ENCODE measurements at regions not wholly inside any gene's neighbourhood (a gene's known extent, or its start where the extent isn't known, plus 50 kb on each side); places are given as distances from the start of the nearest gene placed in this dataset.
A peak's percentile ranks its signal among the peaks of the same experiment; 100 is the strongest.
"Not testable (repeated sequence)": the region's sequence is repeated elsewhere in the genome, so short reads cannot be mapped to it uniquely, and the experiment has no call there.

DNA sequence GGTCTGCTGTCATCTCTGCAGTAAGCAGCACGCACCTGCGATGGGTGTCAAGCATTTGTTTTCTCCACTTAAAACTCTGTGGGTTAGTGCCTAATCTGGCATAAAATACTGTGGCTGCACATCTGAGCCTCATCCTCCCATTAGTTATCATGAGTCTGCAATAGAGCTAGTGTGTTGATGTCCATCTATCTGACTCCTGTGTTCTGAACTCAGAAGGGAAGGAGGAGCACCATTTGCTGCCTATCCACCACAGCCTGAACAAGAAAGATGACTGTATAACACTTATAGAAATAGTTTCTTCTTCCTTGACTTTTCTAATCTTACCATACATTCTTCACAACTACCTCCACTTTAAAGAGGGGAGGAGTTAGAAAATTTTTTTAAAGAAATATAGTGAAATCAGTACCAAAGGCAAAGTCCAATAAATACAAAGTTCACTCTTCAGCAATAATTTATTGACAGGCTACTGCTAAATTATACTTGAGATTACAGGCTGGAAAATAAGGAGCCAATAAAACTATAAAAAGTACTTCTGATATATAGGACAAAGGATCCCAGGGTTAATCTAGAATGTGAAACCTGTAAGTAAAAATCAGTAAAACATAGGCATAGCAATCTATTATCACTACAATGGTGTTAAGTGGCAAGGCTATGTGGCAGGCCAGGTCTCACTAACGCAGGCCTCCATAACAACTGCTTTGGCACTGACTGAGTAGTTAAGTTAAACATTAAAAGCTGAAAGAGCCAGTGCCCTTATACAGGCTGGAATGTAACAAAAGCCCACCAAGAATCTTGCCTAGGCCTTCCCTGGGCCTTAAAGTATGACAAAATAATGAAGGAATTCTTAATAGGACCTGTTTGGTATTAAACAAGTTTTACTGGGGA, 70.2 kb downstream of the LGALS9C start:
- not testable (repeated sequence) for H3K27me3 ChIP-seq

DNA sequence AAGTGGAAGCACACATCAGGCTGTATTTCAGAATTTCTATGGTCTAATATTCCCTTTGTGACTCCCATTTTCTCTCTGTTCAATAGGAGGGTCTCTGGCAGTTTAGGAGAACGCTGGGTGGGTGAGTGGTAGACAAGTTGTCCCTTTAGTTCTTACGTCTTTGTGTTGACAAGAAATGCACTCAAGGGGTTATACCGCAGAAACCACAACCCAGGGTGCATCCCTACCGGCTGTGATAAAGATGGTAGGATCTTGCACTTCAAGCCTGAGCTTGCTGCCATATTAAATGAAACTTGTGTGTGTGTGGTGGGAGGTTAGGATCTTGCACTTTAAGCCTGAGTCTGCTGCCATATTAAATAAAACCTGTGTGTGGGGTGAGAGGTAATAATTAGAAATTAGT, 80.5 kb downstream of the LGALS9C start:
- DNase-seq; H3K4me1 ChIP-seq; intact Hi-C loops (cut with DNase I); H3K9me3 ChIP-seq; H3K27ac ChIP-seq; H3K27me3 ChIP-seq; H3K36me3 ChIP-seq; H3K4me3 ChIP-seq (replicated peaks in 1 of 3): not testable (repeated sequence)
- 86 to 93% methylated on average over 3 to 4 of the region's 4 CpGs for WGBS, 2 donors

More for the DNA sequence above, 70.2 kb downstream of the LGALS9C start:
- H3K27ac ChIP-seq; H3K9me3 ChIP-seq; intact Hi-C loops (cut with DNase I); DNase-seq; H3K36me3 ChIP-seq; H3K4me1 ChIP-seq; H3K4me3 ChIP-seq (replicated peaks in 1 of 3): not testable (repeated sequence)
- WGBS, 2 donors = 86% methylated on average over 1 of the region's 3 CpGs; no CpG with 5 or more reads in 1 of the 2 donors

GRCh38 chr17:18563381-18564098, 80.7 kb downstream of the TBC1D28 start:
- H3K9me3 ChIP-seq; H3K27me3 ChIP-seq; H3K4me1 ChIP-seq; H3K36me3 ChIP-seq; H3K4me3 ChIP-seq (replicated peaks in 1 of 3); H3K27ac ChIP-seq; intact Hi-C loops (cut with DNase I): not testable (repeated sequence)
- WGBS, 2 donors = 64% methylated on average over 8 of the region's 16 CpGs
- DNase-seq = peak; percentile 46 to 55
- TF ChIP-seq CTCF (IDR thresholded peaks at IDR 0.05) = peak in 4 of 6 experiments; percentile 24 to 63 (median 32)

DNA sequence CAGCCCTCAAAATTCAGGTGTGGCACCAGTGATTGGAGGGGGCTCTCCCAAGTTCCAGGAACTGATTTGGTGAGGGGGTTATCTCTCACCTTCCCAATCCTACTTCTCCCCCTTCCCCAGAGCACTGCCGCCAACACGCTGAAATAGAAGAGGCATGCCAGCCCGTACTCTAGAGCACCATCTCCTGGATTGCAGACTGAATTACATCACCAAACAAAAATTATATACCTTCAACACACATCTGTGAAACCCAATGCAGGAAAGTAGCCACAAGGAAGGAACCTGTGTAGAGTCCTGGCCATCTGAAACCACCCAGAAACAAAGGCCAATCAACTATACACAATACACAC, 80.1 kb downstream of the TBC1D28 start:
- 0 to 4% methylated on average over 3 of the region's 3 CpGs for WGBS, 2 donors
- H3K27me3 ChIP-seq; H3K36me3 ChIP-seq; H3K9me3 ChIP-seq; H3K4me1 ChIP-seq; H3K27ac ChIP-seq; H3K4me3 ChIP-seq (replicated peaks in 1 of 3); intact Hi-C loops (cut with DNase I): not testable (repeated sequence)
- DNase-seq = peak; percentile 31 to 55
- TF ChIP-seq CTCF (IDR thresholded peaks at IDR 0.05) = peak in 4 of 6 experiments; percentile 65 to 86 (median 70)

- H3K9me3 ChIP-seq; intact Hi-C loops (cut with DNase I); H3K36me3 ChIP-seq; H3K27me3 ChIP-seq; DNase-seq; H3K4me1 ChIP-seq; H3K4me3 ChIP-seq (replicated peaks in 1 of 3); H3K27ac ChIP-seq: not testable (repeated sequence)
- WGBS, 2 donors = 75 to 83% methylated on average over 12 of the region's 17 CpGs
These were observed 75.8 kb downstream of the TBC1D28 start for GRCh38 chr17:18568108-18568995.

DNA sequence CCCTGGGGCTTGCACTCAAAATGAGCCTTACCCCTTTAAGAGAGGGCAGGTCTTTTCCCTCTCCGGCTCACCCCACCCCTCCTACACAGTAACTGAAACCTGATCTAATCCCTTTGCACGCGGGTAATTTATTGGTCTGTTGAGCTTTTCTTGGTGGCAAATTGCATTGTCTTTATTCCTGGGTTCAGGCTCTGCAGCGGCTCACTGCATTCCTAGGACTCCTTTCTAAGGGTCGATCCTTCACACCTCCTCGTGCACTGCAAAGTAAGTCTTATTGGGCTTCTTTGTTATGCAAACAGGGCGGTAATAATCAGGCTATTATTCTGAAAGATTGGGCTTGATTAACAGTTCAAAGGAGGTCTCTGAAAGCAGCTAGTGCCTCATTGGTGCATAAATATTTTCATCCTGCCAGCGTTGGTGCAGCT, 74.7 kb downstream of the TBC1D28 start:
- H3K9me3 ChIP-seq; H3K4me3 ChIP-seq (replicated peaks in 1 of 3); H3K27ac ChIP-seq; H3K27me3 ChIP-seq; H3K4me1 ChIP-seq; H3K36me3 ChIP-seq; intact Hi-C loops (cut with DNase I): not testable (repeated sequence)
- 5 to 9% methylated on average over 5 to 7 of the region's 8 CpGs for whole genome bisulfite sequencing, 2 donors
- peak in 1 of 2 donors; percentile 35 for TF ChIP-seq POLR2A (IDR thresholded peaks at IDR 0.05)
- DNase-seq = peak; percentile 17 to 24

GRCh38 chr17:18572536-18572935, 71.7 kb downstream of the TBC1D28 start:
- H3K4me1 ChIP-seq; DNase-seq; H3K27ac ChIP-seq; H3K36me3 ChIP-seq; H3K9me3 ChIP-seq; H3K4me3 ChIP-seq (replicated peaks in 1 of 3); H3K27me3 ChIP-seq; intact Hi-C loops (cut with DNase I): not testable (repeated sequence)
- 94 to 97% methylated on average over 21 to 23 of the region's 23 CpGs for WGBS, 2 donors

- H3K4me1 ChIP-seq; H3K4me3 ChIP-seq (replicated peaks in 1 of 3); intact Hi-C loops (cut with DNase I); H3K36me3 ChIP-seq; H3K27ac ChIP-seq; H3K27me3 ChIP-seq; DNase-seq; H3K9me3 ChIP-seq: not testable (repeated sequence)
- 65 to 68% methylated on average over 2 of the region's 2 CpGs for WGBS, 2 donors
These were observed 70.1 kb downstream of the TBC1D28 start for GRCh38 chr17:18574137-18574536.
